ENCODE measurements at regions not wholly inside any gene's neighbourhood (a gene's known extent, or its start where the extent isn't known, plus 50 kb on each side); places are given as distances from the start of the nearest gene placed in this dataset.

DNA sequence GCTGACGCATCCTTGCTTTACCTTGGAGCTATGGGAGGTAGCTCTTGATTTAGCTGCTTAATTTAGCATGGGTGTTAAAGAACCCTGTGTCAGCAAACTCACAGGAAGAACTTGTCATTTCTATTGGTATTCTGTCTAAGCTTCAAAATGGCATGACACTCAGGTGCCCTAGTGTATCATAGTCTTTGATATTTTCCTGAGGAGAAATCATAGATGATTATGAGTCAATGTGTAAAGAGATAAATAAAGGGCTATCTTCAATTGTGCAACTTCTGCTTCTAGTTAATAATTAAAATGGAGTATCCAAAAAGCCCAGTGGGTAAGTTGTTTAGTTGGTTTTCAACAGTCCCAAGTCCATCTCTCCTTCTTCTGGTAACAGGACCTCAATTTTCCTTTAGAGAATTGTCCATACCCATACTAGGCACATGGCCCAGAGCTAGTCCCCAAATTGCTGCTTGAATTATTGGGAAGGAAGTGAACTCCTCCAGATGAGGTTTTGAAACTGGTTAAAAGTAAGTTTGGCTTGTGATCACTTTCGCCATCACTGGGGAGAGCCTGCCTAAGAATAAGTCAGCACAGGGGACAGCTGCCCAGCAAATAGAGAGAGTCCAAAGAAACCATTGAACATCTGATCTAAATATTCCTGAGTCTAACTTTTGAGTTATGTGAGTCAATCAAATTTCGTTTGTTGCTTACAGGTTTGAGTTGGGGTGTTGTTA is 169.0 kb upstream of the PHYHIPL start:
- Histone ChIP-seq H3K27ac (no peak overlapping the region), H3K4me3 (no peak overlapping the region), H3K9me3 (no peaks in the 10 kb centered on the region), H3K36me3 (no peaks in the 10 kb centered on the region), H3K4me1 (peaks cover 0 to 6% (median 0%) of the 10 kb centered on the region in 4 donors), H3K27me3 (no peaks in the 10 kb centered on the region)
- intact Hi-C loops (cut with DNase I; ENCODE audit: low total_unique reads) = no loop called here
- WGBS, 5 donors = 87 to 92% (median 88%) methylated on average over 3 of the region's 3 CpGs
- DNase-seq = no peak
- no peak for TF ChIP-seq POLR2AphosphoS5 (IDR thresholded peaks at IDR 0.05)
- TF ChIP-seq POLR2A (IDR thresholded peaks at IDR 0.05) = no peak
- no peak for TF ChIP-seq EP300 (IDR thresholded peaks at IDR 0.05)
- TF ChIP-seq, protein P1, sequence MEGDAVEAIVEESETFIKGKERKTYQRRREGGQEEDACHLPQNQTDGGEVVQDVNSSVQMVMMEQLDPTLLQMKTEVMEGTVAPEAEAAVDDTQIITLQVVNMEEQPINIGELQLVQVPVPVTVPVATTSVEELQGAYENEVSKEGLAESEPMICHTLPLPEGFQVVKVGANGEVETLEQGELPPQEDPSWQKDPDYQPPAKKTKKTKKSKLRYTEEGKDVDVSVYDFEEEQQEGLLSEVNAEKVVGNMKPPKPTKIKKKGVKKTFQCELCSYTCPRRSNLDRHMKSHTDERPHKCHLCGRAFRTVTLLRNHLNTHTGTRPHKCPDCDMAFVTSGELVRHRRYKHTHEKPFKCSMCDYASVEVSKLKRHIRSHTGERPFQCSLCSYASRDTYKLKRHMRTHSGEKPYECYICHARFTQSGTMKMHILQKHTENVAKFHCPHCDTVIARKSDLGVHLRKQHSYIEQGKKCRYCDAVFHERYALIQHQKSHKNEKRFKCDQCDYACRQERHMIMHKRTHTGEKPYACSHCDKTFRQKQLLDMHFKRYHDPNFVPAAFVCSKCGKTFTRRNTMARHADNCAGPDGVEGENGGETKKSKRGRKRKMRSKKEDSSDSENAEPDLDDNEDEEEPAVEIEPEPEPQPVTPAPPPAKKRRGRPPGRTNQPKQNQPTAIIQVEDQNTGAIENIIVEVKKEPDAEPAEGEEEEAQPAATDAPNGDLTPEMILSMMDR (IDR thresholded peaks at IDR 0.05) = no peak

DNA sequence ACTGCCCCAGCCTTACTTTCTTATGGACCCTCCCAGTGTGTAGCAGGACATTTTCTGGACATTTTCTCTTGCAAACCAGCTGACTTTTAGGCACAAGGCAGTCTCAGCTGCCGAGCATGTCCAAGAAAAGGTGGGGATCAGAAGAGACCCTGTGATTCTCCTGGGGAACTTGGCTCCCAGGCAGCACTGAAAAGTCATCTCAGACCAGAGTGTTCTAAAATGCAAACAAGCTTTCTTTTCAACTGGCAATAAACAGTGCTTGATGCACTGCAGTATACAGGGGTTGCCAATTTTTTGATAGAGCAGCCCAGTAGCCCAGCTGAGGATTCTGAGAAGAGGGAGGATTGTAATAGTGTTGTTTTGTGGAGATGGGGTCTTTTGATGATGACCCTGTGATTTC is 168.0 kb upstream of the PHYHIPL start:
- intact Hi-C loops (cut with DNase I; ENCODE audit: low total_unique reads) = no loop called here
- TF ChIP-seq POLR2AphosphoS5 (IDR thresholded peaks at IDR 0.05) (no peak), POLR2A (IDR thresholded peaks at IDR 0.05) (no peak), EP300 (IDR thresholded peaks at IDR 0.05) (no peak)
- TF ChIP-seq, protein P1 (IDR thresholded peaks at IDR 0.05) = no peak
- 44 to 69% (median 50%) methylated on average over 1 of the region's 1 CpG for WGBS, 5 donors
- H3K27me3 ChIP-seq = no peaks in the 10 kb centered on the region
- H3K4me3 ChIP-seq = no peak overlapping the region
- no peak for DNase-seq
- H3K9me3 ChIP-seq = no peaks in the 10 kb centered on the region
- no peaks in the 10 kb centered on the region for H3K36me3 ChIP-seq
- H3K4me1 ChIP-seq = peaks cover 0 to 6% (median 0%) of the 10 kb centered on the region in 4 donors
- H3K27ac ChIP-seq = no peak overlapping the region

DNA sequence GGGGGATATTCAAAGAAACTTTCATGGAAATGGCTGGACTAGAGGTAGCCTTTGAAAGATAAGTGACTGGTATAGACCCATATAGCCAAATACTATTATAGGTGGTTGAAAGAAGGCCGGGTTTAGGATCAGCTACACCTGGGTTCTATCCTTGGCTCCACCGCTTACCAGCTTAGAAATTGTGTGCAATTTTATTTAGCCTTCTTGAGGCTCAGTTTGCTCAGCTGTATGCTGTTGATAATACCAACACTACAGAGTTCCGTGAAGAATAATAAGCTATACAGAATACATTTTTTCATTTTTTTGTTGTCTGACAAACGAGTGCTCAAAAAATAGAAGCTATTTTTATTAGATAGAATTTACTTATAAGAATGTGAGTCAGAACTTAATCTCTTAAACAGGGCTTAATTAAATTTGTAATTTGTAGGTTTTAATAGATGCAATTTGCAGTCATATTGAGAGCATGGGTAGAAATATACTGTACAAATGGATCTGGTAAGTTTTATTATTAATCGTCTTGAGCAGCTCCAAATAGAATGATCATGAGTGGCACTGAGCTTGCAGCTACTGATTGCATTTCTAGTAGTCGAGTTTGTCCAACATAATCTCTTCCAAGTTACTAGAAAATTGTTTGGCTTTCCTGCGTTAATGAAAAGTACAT is 164.3 kb upstream of the PHYHIPL start:
- Histone ChIP-seq H3K27me3 (no peaks in the 10 kb centered on the region), H3K4me1 (peaks cover 0 to 2% (median 0%) of the 10 kb centered on the region in 4 donors), H3K9me3 (no peaks in the 10 kb centered on the region), H3K36me3 (no peaks in the 10 kb centered on the region), H3K27ac (no peak overlapping the region), H3K4me3 (no peak overlapping the region)
- DNase-seq = no peak
- intact Hi-C loops (cut with DNase I; ENCODE audit: low total_unique reads) = no loop called here
- TF ChIP-seq POLR2A (IDR thresholded peaks at IDR 0.05) (no peak), POLR2AphosphoS5 (IDR thresholded peaks at IDR 0.05) (no peak), EP300 (IDR thresholded peaks at IDR 0.05) (no peak)
- TF ChIP-seq, protein P1 (IDR thresholded peaks at IDR 0.05) = no peak
- WGBS, 5 donors = 36 to 58% (median 50%) methylated on average over 7 of the region's 7 CpGs

DNA sequence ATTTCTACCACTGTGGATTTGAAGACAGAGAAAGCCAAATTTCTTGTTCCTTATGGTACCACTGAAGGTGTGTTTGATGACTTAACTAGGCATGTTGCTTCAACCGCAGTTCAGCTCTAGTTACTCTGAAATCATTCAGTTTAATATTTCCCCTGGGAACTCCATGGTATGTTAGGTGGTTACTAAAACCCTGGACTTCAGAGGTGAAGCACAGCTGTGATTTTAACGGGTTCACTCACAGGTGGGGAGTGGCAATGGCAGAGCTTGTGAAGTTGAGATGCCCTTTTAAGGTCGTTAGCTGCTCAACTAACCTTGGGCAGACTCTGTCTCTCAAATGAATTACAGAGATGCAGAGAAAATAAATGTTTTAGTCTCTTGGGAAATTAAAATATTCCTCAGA is 163.6 kb upstream of the PHYHIPL start:
- Histone ChIP-seq H3K4me1 (no peaks in the 10 kb centered on the region), H3K36me3 (no peaks in the 10 kb centered on the region), H3K27ac (no peak overlapping the region), H3K9me3 (no peaks in the 10 kb centered on the region), H3K27me3 (no peaks in the 10 kb centered on the region), H3K4me3 (no peak overlapping the region)
- 64 to 77% (median 71%) methylated on average over 3 of the region's 3 CpGs for WGBS, 5 donors
- DNase-seq = no peak
- intact Hi-C loops (cut with DNase I; ENCODE audit: low total_unique reads) = no loop called here
- no peak for TF ChIP-seq POLR2A (IDR thresholded peaks at IDR 0.05)
- TF ChIP-seq POLR2AphosphoS5 (IDR thresholded peaks at IDR 0.05) = no peak
- no peak for TF ChIP-seq EP300 (IDR thresholded peaks at IDR 0.05)
- TF ChIP-seq, protein P1 (IDR thresholded peaks at IDR 0.05) = no peak
